Anterior cingulate cortex (tissue), 58 donors: ENCODE measurements at regions not wholly inside any gene's neighbourhood (a gene's known extent, or its start where the extent isn't known, plus 50 kb on each side); places are given as distances from the start of the nearest gene placed in this dataset.

Experiments
- DNase-seq, 58 donors: peaks; one replicate each; lab custom pipeline; 2025; lab: John Stamatoyannopoulos, UW

DNA sequence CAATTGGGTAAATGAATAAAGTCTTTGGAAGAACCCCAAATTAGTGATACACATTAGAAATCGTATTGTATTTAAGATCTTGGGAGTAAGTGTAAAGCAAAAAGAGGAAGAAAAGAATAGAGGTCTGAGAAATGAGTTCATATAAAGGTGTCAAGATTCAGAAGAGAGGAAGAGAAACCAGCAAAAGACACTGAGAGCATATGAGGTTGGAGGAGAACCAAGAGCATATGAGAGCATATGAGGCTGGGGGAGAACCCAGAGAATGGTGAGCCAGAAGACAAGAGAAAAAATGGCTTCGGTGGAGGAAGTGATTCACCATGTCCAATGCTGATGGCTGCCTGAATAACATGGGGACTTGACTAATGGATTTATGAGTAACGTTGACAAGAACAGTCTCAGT is 620.1 kb upstream of the GCFC2 start:
- DNase-seq: no peak

DNA sequence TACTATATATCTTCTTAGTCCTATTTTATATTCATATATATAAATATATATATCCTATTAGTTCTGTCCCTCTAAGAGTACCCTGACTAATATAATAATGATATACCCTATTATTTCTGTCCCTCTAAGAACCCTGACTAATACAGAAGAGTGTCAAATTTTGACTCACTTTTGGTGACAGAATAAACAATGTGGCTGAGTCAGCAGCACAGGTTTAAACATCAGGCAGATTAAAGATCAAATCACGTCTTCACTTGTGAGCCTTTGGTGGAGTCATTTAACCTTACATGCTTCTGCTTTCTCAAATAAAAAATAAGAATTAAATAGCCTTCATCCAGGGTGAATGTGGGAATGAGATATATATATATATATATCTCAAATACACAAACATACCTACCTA is 615.9 kb upstream of the GCFC2 start:
- DNase-seq: no peak

DNA sequence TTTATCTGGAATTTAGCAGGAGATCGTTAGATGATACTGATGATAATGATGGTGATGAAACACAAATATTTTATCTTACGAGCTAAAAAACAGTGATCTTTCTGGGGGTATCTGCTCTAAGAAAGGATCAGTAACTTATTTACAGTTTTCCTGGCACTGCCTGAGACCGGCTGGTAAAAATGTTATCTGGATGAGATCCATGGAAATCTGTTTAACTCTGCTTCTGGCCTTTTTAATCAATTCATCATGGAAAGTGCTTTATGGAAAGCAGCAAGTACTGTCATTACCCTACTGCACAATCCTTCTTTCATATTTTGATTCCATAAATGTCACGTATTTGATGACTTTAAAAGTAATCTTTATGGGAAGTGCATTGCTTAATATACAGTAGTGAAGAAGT is 612.7 kb upstream of the GCFC2 start:
- no peak for DNase-seq

DNA sequence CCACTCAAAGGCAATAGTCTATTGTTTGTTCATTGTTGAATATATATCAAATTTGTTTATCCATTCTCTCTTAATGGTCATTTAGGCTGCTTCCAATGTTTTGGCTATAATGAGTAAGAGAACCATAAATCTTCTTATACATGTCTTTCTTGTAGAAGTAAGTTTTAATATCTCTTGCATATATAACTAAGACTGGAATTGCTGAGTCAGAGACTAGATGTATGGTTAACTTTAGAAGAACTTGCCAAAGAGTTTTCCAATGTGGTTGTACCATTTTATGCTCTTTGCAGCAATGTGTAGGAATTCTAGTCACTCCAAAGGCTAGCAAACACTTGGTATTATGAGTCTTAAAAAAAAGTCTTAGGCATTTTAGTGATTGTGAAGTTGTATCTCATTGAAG is 610.0 kb upstream of the GCFC2 start:
- no peak for DNase-seq

DNA sequence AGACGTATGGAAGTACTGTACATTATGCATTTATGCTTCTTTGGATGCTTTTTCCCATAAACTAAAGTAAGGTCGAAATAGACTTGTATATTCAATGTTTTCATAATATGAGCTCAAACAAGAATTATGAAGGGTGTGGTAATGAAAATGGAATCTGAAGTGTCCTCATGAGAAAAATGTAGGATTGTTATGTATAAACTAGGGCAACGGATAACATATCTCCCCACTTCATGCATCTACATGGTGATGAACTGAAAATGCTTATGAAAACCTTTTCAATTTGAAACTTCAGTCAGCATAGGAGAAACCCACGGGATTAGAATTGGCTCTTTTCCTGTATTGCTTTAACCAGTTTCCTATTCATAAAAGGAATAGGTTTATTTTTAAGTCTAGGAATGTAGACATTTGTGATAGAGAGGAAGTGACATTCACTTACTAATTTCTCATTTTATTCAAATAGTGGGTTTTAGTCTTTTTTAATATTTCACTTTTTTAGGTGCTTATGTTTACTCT is 608.2 kb upstream of the GCFC2 start:
- DNase-seq: no peak

DNA sequence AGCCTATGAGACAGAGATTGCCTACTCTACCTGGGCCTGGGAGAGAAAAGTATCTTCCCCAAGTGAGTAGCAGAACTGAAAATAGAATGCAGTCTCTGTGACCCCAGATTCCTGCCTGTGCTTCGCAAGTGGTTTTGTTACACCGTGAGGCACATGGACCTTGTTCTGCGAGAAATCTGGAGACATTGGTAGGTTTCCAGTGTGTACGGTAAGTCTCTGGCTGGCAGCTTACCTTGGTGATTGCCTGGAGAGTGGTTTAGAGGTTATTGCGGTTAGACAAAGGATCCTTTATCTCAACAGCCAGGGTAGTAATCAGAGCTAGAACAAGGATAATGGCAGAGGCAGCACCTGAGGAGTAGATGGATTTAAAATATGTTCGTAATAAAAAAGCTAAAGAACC is 606.0 kb upstream of the GCFC2 start:
- DNase-seq: no peak

DNA sequence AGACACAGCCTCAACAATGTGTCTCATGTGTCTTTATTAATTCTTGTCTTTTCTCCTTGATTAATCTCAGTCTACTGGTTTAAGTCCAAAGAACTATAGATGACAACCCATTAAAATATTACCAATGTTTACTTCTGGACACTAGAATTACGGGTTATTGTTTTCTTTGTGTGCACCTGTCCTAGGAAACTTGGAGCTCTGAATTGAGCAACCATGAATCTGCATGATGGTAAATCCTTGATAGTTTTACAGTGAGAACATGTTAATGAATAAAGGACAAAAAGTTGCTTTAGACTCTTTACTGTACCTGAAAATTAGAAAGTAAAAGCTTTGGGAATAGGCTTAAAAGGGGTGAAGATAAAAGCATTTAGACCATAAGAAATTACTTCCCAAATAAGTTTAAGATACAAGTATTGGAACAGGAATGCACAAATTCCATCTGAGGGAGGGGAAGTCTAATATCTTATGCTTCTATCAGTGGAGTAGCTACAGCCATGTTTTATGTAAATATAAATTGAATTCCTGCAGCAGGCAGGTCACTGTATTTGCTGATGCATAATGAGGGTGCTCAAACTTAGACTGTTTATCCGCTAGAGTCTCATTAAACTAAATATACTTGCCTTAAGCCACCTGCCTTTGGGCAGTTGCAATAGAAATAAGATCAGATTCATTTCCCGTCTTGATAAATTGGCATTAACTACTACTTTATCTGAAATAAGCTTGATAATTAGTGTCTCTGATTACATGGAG is 603.7 kb upstream of the GCFC2 start:
- no peak for DNase-seq

DNA sequence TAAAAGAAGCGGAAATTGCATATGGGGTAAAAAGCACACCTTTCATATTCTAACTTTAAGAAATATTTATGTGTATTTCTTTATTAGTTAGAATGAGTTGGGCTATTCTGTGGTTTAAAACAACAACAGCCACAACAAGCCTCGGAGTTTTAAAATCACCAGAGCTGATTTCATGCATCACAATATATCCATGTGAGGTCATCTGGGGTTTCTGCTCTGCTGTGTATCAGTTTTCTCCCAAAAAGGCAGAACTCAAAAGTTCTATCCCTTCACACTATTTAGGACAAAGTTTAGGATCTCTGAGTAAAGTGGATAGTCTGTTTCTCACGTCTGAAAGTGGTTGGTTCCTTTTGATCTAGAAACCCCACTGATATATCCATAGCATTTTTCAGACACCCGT is 601.5 kb upstream of the GCFC2 start:
- no peak for DNase-seq

DNA sequence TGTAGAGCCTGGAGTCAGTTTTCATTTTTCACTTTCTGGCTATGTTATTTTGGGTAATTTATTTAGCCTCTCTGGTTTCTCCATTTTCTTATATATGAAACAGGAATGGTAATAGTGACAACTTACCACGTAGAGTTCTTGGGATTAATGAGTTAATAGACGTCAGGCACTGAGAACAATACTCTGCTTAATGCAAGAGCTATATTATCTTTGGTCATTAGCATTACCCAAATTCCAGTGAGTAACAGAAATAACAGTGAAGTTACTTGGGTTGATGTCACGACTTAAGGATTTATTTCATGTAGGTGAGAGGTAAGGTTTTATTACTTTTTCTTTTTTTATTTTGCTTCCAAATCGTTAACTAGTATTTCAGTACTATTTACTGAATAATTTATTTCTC is 601.0 kb upstream of the GCFC2 start:
- no peak for DNase-seq

DNA sequence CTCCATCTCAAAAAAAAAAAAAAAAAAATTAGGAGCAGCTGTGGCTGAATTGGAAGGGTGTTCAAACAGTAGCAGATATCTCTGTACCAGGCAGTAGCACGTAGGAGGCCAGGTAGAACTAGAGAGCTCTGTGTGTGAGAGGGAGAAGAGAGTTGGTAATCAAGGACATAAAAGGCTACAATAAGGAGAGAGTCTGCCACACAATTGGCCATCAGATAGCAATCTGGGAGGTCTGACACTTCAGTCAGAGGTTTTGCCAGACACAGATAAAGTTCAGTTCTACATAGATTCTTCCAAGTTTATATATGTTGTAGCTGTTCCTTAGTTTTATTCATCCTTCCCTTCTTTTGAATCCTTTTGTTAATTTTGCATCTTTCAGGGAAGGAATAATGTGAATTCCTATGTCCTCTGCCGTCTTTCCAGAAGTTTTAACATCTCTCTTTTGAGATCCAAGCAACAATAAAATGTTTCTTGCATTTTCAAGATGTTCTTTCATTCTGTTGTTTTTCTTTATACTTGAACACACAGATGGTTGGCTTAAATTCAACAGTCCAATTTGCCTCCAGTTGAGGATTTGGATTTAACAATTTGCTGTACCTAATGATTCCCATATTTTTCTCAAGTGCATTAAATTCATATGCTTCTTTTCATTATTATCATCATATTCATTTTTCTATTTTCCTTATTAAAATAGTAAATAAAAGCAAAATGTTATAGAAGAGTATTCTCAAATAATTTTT is 600.3 kb upstream of the GCFC2 start:
- no peak for DNase-seq

DNA sequence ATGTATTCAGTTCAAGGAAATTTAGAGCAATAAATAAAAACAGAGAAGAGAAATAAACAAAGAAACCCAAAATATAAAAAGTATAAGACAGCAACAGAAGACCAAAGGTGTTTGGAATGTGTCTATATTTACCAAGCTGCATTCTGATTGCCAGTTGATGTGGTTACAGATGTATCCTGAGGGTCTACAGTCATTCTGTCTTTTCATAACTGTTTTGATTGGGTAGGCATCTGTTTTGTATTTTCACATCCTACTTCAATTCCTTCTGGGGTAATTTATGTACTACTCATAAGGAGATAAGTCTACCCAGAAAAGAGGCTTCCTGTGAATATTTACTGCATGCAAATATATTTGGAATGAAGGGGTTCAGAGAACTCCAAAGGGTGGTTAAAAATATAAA is 596.8 kb upstream of the GCFC2 start:
- DNase-seq: no peak

DNA sequence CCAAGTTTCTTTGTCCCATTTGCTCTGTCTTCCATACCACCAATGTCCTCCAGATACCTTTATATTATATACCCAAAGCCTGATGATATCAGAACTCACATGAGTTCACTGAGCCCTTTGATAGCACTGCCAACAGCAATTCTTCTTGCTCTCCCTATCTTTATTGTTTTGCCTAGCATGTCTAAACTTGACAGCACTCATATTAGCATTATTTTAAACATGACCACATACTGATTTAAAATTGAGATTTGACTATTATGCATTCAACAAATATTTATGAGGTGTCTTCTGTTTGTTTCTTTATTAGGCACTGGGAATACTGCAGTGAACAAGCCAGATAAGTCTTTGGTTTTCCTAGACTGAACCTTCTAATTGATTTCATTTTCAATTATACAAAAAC is 587.3 kb upstream of the GCFC2 start:
- DNase-seq: no peak

DNA sequence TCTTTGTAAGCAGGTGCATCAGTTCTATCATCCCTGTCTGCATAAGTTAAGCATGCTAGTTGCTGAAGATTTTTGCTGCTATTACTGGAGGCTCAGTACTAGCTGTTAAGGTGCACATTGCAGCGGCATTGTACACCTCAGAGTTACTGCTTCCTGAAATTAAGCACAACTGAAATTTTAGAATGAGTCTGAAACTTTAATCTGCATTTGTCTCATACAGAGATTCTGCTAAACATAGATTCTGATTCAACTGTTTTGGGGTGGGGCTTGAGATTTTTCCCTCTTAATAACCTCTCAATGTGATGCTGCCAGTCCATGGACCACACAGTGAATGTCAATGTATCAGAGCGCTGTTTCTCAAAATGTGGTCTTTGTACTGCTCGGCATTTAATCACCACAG is 585.7 kb upstream of the GCFC2 start:
- no peak for DNase-seq

DNA sequence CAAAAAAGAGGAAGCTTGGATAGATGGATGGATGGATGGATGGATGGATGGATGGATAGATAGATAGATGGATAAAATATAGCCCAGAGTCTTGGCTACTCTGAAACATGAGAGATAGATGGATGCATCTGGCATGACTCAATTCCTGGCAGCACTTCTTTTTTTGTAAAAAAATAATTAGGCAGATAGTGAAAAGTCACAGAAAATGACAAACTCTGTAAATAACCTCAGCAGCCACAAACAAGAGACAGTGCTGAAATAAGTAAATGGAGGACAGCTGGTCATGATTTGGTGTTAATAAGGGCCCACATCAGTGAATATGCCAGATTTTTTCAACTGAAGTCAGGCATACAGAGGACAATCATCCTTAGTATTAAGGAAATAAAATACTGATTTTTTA is 585.0 kb upstream of the GCFC2 start:
- no peak for DNase-seq

DNA sequence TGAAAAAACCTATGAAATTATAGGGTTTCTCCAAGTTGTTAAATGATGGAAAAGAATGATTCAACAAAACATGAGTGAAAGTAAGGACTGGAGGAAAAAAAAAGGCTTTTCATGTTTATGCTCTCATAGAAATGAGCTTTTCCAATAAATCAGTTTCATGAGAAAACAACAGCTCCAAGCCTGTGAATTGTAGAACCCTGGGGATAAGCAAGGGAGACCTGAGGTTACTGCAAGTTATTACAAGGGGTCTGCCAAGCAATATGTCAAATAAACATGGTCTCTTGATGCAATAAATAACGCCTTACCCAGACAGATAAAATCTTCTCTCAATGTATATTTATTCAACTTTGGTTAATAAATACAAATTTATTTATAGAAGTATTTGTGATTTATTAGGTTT is 577.9 kb upstream of the GCFC2 start:
- no peak for DNase-seq

DNA sequence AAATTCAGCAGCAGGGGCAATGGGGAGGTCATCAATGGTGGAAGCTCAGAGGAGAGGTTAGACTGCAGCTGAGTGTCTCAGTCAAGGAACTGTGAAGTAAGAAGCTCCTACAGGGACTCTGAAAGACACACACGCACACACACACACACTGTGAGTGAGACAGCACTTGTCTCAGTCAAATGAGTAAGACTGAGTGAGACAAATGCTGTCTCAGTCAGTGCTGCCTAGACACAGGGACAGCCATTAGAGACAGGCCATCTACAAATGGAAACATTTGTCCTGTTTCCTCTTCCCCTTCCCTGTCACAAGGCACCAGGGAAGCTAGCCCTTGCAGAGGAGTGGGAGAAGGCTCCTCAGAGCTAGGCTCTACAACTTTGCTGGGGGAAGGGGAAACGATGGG is 577.4 kb upstream of the GCFC2 start:
- no peak for DNase-seq

DNA sequence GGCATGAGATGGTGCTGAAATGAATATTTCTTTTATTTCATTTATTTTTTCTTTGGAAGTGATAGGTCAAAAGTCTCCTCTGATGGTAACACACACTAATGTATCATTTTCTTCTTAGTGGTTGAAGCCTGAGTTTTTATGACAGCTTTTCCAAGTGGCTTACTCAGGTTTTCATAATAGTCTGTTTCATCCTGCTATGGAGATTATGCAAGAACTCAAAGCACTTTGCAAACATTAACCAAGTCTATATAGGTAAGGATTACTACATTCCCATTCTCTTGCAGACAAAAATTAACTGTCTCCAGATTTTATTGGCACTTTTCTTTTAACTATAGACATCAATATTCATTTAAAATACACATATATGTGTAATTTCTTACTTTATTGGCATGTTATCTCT is 572.6 kb upstream of the GCFC2 start:
- DNase-seq: no peak

DNA sequence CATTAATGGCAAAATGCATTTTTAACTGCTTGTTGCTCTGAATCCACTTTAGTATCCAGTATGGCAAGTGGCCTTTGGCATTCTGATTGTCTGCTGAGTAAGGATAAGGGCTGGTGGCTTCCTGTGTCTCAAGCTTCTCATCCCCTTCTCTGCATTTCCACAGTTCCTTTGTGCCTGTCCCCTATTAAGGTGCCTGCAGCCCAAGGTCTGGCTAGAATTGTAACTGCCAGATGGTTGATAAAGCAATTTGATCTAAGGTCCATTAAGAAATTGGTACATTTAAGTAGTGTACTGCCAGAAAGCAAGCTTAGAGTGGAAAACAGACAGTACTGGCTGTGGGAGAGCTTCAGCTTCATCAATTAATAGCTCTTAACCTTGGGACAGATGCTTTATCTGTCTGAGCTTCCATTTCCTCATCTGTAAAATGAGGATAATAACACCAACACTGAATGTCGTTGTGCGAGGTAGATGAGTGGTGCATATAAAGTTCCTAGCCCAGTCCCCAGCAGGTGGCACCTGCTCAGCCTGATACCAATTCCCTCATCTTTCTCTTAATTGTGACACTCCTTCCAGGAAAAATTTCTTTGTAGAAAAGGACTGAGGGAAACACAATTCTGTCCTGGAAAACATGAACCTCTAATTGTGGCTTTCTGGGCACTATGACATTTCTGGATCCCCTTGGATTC is 570.6 kb upstream of the GCFC2 start:
- no peak for DNase-seq

DNA sequence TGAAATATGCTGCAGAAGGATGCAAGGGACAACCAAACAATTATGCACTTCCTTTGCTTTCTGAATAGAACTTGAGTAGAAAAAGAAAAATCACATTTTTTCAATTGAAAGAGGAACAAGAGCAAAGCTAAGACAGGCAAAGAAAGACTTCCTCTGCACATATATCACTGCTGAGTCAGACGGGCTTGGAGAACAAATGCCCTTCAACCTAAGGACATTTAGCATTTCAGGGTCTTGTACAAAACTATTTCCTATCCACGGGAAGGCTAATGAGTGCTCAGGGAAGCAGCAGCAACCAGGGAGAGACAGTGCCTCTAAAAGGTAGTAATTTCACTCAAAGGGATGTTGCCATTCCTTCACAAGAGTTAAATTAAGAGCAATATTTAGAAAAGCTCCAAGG is 570.0 kb upstream of the GCFC2 start:
- DNase-seq: no peak

DNA sequence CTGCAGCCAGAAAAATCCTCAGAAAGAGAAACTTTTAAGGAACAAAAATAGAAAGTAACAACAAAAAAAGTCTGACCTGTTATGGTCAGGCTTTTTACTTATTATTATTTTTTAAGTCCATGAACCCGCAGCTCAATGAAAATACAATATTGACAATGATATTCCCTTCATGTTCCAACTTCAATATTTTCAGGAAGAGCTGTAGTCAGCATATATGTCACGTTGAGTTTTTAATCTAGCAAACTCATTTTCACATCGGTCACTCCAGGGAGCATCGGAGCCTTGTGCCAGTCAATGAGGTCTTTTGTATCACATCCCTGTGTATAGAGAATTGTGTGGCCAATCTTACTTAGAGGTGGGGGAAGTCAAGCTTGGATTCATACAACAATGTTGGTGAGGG is 568.4 kb upstream of the GCFC2 start:
- DNase-seq: no peak

DNA sequence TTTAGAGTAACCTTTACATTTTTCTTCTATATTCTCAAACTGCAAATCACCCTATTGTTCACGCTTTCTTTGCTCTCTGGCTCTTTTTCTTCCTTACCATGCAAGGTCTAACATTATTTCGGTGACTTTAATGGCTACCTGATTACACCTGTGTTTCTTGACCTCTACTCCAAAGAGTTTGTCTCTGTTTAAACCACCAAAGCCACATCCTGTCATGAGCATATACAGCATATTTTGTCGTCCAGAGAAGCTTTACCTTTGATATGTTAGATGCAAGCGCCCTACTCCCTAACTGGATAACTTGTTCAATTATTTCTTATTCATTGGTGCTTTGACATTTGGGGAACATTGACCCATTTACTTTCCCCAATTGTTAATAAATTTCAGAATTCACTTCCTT is 565.1 kb upstream of the GCFC2 start:
- no peak for DNase-seq

DNA sequence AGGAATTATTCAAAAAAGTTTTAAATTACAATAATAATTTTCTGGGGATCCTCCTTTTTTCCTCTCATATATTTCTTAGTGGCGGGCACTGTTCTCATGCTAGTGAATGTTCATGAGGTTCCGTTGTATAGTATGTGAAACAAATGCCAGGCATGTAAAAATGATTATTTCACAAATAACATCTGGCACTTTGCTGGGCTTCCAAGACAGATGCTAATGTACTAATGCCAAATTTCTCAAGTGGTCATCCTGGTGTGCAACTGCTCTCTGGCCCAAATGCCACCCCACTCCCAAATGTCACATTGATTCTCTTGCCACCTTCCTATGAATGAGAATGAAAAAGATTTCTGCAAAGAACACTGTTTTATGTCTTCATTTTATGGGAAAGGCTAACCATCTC is 564.0 kb upstream of the GCFC2 start:
- no peak for DNase-seq
